ENCODE measurements at regions not wholly inside any gene's neighbourhood (a gene's known extent, or its start where the extent isn't known, plus 50 kb on each side); places are given as distances from the start of the nearest gene placed in this dataset.
"Not testable (repeated sequence)": the region's sequence is repeated elsewhere in the genome, so short reads cannot be mapped to it uniquely, and the experiment has no call there.

- no peaks in the 10 kb centered on the region for H3K36me3 ChIP-seq (ENCODE audit: control insufficient read depth in 4 of 4, insufficient read depth in 4 of 4, low read length in 3 of 4)
- ChIA-PET POLR2A (no interaction called here), CTCF (no interaction called here)
- DNase-seq: no peak
- peaks cover 0 to 1% (median 0%) of the 10 kb centered on the region in 5 experiments for H3K9me3 ChIP-seq (ENCODE audit: control extremely low read depth in 1 of 5, control insufficient read depth in 4 of 5, insufficient read depth in 2 of 5, low read depth in 1 of 5, low read length in 4 of 5)
- no CpG with 5 or more reads among the region's 1 CpG for WGBS (ENCODE audit: insufficient coverage)
- no peaks in the 10 kb centered on the region for H3K4me1 ChIP-seq (ENCODE audit: control extremely low read depth in 1 of 4, control insufficient read depth in 4 of 4, insufficient read depth in 4 of 4, low read length in 3 of 4)
- H3K27ac ChIP-seq (ENCODE audit: insufficient read depth in 1 of 2, low read depth in 1 of 2, low read length in 2 of 2, poor library complexity in 1 of 2, severe bottlenecking in 2 of 2): no peak overlapping the region
- no peak overlapping the region for H3K4me3 ChIP-seq (ENCODE audit: control insufficient read depth in 1 of 7, extremely low read depth in 1 of 7, insufficient read depth in 4 of 7, low read depth in 2 of 7, low read length in 6 of 7)
- H3K27me3 ChIP-seq (replicated peaks in 2 of 5; ENCODE audit: control insufficient read depth in 4 of 5, insufficient read depth in 5 of 5, low read length in 4 of 5): no peaks in the 10 kb centered on the region
Observed at GRCh38 chr4:127450276-127450675, 182.5 kb upstream of the INTU start.

GRCh38 chr4:127463883-127464282 is 168.9 kb upstream of the INTU start:
- DNase-seq: no peak

DNA sequence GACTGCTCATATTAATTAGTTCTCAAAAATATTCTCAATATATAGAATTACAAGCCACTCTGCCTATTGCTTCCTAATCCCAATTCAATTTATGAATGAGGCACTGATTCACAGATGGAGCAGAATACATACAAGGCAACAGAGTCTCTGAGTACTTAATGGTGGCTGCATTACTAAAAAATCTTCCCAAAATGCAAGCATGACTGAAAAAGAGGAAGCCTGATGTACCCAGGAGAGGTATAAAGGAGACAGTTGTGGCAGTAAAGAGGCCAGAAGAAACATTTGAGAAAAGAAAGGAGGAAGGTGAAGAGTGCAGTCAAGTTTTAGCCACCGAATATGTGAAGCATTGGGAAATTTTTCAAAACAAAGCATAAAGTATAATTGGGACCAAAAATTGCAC is 163.2 kb upstream of the INTU start:
- WGBS (ENCODE audit: insufficient coverage): no CpG with 5 or more reads among the region's 1 CpG
- Histone ChIP-seq H3K4me3 (ENCODE audit: control insufficient read depth in 1 of 7, extremely low read depth in 1 of 7, insufficient read depth in 4 of 7, low read depth in 2 of 7, low read length in 6 of 7) (no peak overlapping the region), H3K9me3 (ENCODE audit: control extremely low read depth in 1 of 5, control insufficient read depth in 4 of 5, insufficient read depth in 2 of 5, low read depth in 1 of 5, low read length in 4 of 5) (no peaks in the 10 kb centered on the region), H3K27me3 (replicated peaks in 2 of 5; ENCODE audit: control insufficient read depth in 4 of 5, insufficient read depth in 5 of 5, low read length in 4 of 5) (no peaks in the 10 kb centered on the region), H3K36me3 (ENCODE audit: control insufficient read depth in 4 of 4, insufficient read depth in 4 of 4, low read length in 3 of 4) (no peaks in the 10 kb centered on the region), H3K27ac (ENCODE audit: insufficient read depth in 1 of 2, low read depth in 1 of 2, low read length in 2 of 2, poor library complexity in 1 of 2, severe bottlenecking in 2 of 2) (no peak overlapping the region), H3K4me1 (ENCODE audit: control extremely low read depth in 1 of 4, control insufficient read depth in 4 of 4, insufficient read depth in 4 of 4, low read length in 3 of 4) (no peaks in the 10 kb centered on the region)
- ChIA-PET POLR2A (no interaction called here), CTCF (interaction anchor here (0.6 kb wide), 1 partner anchor 84 kb away, joined by 4 read pairs; no protein-coding TSS in a partner anchor)
- DNase-seq: no peak

More at GRCh38 chr4:127463883-127464282, 168.9 kb upstream of the INTU start:
- Histone ChIP-seq H3K9me3 (ENCODE audit: control extremely low read depth in 1 of 5, control insufficient read depth in 4 of 5, insufficient read depth in 2 of 5, low read depth in 1 of 5, low read length in 4 of 5) (no peaks in the 10 kb centered on the region), H3K4me3 (ENCODE audit: control insufficient read depth in 1 of 7, extremely low read depth in 1 of 7, insufficient read depth in 4 of 7, low read depth in 2 of 7, low read length in 6 of 7) (no peak overlapping the region), H3K27me3 (replicated peaks in 2 of 5; ENCODE audit: control insufficient read depth in 4 of 5, insufficient read depth in 5 of 5, low read length in 4 of 5) (no peaks in the 10 kb centered on the region), H3K27ac (ENCODE audit: insufficient read depth in 1 of 2, low read depth in 1 of 2, low read length in 2 of 2, poor library complexity in 1 of 2, severe bottlenecking in 2 of 2) (no peak overlapping the region), H3K36me3 (ENCODE audit: control insufficient read depth in 4 of 4, insufficient read depth in 4 of 4, low read length in 3 of 4) (no peaks in the 10 kb centered on the region), H3K4me1 (ENCODE audit: control extremely low read depth in 1 of 4, control insufficient read depth in 4 of 4, insufficient read depth in 4 of 4, low read length in 3 of 4) (no peaks in the 10 kb centered on the region)
- ChIA-PET POLR2A (no interaction called here), CTCF (no interaction called here)
- WGBS (ENCODE audit: insufficient coverage): 83% methylated on average over 1 of the region's 6 CpGs

DNA sequence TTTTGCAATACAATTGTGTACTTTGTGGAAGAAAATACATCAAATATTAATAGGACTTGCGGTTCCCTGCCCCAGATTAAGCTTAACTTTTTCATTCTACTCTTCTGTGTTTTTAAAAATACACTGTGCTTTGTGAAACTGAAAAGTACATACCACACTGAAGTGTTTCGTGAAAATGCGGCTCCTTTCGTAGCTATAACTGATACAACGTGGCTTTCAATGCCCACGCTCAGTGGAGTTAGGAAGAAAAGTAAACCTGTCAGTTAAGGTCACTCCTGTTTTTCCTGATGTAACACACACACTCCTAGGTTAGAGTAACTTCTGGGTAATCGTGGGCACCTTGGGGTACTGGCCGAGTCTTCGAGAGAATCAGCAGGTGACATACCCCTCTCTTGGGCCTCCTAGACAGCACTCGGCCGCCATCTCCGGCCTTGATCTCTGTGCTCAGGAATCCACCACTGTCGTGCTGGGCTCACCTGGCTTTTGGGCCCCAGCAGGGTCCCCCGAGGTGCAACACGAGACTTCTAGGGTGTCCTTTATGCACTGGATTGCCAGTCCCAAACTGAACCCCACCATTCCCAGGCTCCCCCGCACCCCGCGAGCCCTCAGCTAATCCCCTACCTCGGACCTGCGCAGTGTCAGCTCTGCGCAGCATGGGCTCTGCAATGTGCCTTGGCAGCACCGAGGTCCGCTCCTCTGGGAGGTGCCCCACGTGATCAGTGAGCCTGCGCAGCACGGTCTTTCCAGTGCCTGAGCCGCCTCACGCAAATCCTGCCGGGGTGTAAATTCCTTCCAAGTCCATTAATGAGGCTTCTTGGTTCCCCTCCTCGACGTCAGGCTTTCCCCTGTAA is 162.6 kb upstream of the INTU start:
- Histone ChIP-seq H3K27ac (ENCODE audit: insufficient read depth in 1 of 2, low read depth in 1 of 2, low read length in 2 of 2, poor library complexity in 1 of 2, severe bottlenecking in 2 of 2) (no peak overlapping the region), H3K4me3 (ENCODE audit: control insufficient read depth in 1 of 7, extremely low read depth in 1 of 7, insufficient read depth in 4 of 7, low read depth in 2 of 7, low read length in 6 of 7) (no peak overlapping the region), H3K9me3 (ENCODE audit: control extremely low read depth in 1 of 5, control insufficient read depth in 4 of 5, insufficient read depth in 2 of 5, low read depth in 1 of 5, low read length in 4 of 5) (no peaks in the 10 kb centered on the region), H3K4me1 (ENCODE audit: control extremely low read depth in 1 of 4, control insufficient read depth in 4 of 4, insufficient read depth in 4 of 4, low read length in 3 of 4) (no peaks in the 10 kb centered on the region), H3K36me3 (ENCODE audit: control insufficient read depth in 4 of 4, insufficient read depth in 4 of 4, low read length in 3 of 4) (no peaks in the 10 kb centered on the region), H3K27me3 (replicated peaks in 2 of 5; ENCODE audit: control insufficient read depth in 4 of 5, insufficient read depth in 5 of 5, low read length in 4 of 5) (no peaks in the 10 kb centered on the region)
- POLR2A ChIA-PET: no interaction called here
- CTCF ChIA-PET: interaction anchor here (0.6 kb wide), 1 partner anchor 84 kb away, joined by 4 read pairs; no protein-coding TSS in a partner anchor
- 98% methylated on average over 28 of the region's 31 CpGs for WGBS (ENCODE audit: insufficient coverage)
- DNase-seq: no peak

DNA sequence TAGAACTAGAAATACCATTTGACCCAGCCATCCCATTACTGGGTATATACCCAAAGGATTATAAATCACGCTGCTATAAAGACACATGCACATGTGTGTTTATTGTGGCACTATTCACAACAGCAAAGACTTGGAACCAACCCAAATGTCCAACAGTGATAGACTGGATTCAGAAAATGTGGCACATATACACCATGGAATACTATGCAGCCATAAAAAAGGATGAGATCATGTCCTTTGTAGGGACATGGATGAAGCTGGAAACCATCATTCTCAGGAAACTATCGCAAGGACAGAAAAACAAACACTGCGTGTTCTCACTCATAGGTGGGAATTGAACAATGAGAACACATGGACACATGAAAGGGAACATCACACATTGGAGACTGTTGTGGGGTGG is 154.5 kb upstream of the INTU start:
- H3K27me3 ChIP-seq (replicated peaks in 2 of 5; ENCODE audit: control insufficient read depth in 4 of 5, insufficient read depth in 5 of 5, low read length in 4 of 5); POLR2A ChIA-PET; H3K4me1 ChIP-seq (ENCODE audit: control extremely low read depth in 1 of 4, control insufficient read depth in 4 of 4, insufficient read depth in 4 of 4, low read length in 3 of 4); H3K4me3 ChIP-seq (ENCODE audit: control insufficient read depth in 1 of 7, extremely low read depth in 1 of 7, insufficient read depth in 4 of 7, low read depth in 2 of 7, low read length in 6 of 7); CTCF ChIA-PET; DNase-seq; H3K27ac ChIP-seq (ENCODE audit: insufficient read depth in 1 of 2, low read depth in 1 of 2, low read length in 2 of 2, poor library complexity in 1 of 2, severe bottlenecking in 2 of 2); H3K9me3 ChIP-seq (ENCODE audit: control extremely low read depth in 1 of 5, control insufficient read depth in 4 of 5, insufficient read depth in 2 of 5, low read depth in 1 of 5, low read length in 4 of 5); H3K36me3 ChIP-seq (ENCODE audit: control insufficient read depth in 4 of 4, insufficient read depth in 4 of 4, low read length in 3 of 4): not testable (repeated sequence)
- WGBS (ENCODE audit: insufficient coverage): 100% methylated on average over 2 of the region's 3 CpGs

DNA sequence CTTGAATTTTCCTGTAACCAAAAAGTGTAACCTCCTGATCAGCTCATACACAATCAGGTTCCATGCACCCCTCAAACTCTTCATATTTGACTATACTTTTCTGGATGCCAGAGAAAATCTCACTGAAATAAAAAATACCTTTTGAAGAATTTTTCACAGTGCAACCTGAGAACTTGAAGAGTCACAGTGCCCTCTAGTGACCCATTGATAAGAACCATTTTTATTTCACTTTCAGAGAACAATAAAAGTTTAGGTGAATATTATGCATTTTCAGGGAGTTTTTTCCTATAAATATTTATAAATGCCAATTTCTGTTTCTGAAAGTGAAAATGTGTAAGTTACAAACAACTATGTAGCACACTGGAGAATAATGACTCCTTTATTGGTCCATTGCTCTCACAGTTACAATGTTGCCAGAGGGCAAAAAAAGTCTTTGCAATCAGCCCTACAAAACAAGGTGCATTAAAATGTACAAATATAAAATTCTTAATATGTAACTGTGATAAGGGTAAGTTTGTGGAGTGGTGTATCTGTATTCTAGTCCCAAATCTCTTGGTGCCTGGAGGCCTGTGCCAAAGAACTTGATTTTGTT is 153.6 kb upstream of the INTU start:
- DNase-seq: peak; percentile 16 to 45 (median 39)
- ChIA-PET POLR2A (no interaction called here), CTCF (interaction anchor here (0.6 kb wide), 1 partner anchor 409 kb away, joined by 4 read pairs; no protein-coding TSS in a partner anchor)
- Histone ChIP-seq H3K27me3 (replicated peaks in 2 of 5; ENCODE audit: control insufficient read depth in 4 of 5, insufficient read depth in 5 of 5, low read length in 4 of 5) (no peaks in the 10 kb centered on the region), H3K4me3 (ENCODE audit: control insufficient read depth in 1 of 7, extremely low read depth in 1 of 7, insufficient read depth in 4 of 7, low read depth in 2 of 7, low read length in 6 of 7) (no peak overlapping the region), H3K9me3 (ENCODE audit: control extremely low read depth in 1 of 5, control insufficient read depth in 4 of 5, insufficient read depth in 2 of 5, low read depth in 1 of 5, low read length in 4 of 5) (no peaks in the 10 kb centered on the region), H3K4me1 (ENCODE audit: control extremely low read depth in 1 of 4, control insufficient read depth in 4 of 4, insufficient read depth in 4 of 4, low read length in 3 of 4) (no peaks in the 10 kb centered on the region), H3K36me3 (ENCODE audit: control insufficient read depth in 4 of 4, insufficient read depth in 4 of 4, low read length in 3 of 4) (no peaks in the 10 kb centered on the region), H3K27ac (ENCODE audit: insufficient read depth in 1 of 2, low read depth in 1 of 2, low read length in 2 of 2, poor library complexity in 1 of 2, severe bottlenecking in 2 of 2) (no peak overlapping the region)

DNA sequence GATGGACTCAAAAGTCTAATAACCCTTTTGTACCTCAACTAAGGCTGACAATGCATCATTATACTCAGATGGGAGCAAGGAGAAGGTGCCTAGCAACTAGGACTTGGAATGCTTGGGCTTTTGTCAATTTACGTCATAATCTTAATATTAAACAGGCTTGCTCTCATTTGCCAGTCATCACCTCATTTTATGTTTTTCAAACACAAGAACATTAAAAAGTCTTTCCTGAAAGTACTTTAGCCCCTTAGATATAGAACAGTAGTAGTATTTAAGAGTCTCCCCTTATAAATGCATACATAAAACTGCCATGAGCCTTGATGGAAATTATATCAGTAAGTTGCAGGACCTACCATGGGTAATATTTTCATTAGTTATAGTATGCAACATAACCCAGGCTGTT is 150.7 kb upstream of the INTU start:
- Histone ChIP-seq H3K4me1 (ENCODE audit: control extremely low read depth in 1 of 4, control insufficient read depth in 4 of 4, insufficient read depth in 4 of 4, low read length in 3 of 4) (no peaks in the 10 kb centered on the region), H3K27me3 (replicated peaks in 2 of 5; ENCODE audit: control insufficient read depth in 4 of 5, insufficient read depth in 5 of 5, low read length in 4 of 5) (peaks cover 0 to 2% (median 0%) of the 10 kb centered on the region in 5 experiments), H3K9me3 (ENCODE audit: control extremely low read depth in 1 of 5, control insufficient read depth in 4 of 5, insufficient read depth in 2 of 5, low read depth in 1 of 5, low read length in 4 of 5) (no peaks in the 10 kb centered on the region), H3K27ac (ENCODE audit: insufficient read depth in 1 of 2, low read depth in 1 of 2, low read length in 2 of 2, poor library complexity in 1 of 2, severe bottlenecking in 2 of 2) (no peak overlapping the region), H3K4me3 (ENCODE audit: control insufficient read depth in 1 of 7, extremely low read depth in 1 of 7, insufficient read depth in 4 of 7, low read depth in 2 of 7, low read length in 6 of 7) (no peak overlapping the region), H3K36me3 (ENCODE audit: control insufficient read depth in 4 of 4, insufficient read depth in 4 of 4, low read length in 3 of 4) (no peaks in the 10 kb centered on the region)
- POLR2A ChIA-PET: no interaction called here
- CTCF ChIA-PET: no interaction called here
- 100% methylated on average over 1 of the region's 1 CpG for WGBS (ENCODE audit: insufficient coverage)
- no peak for DNase-seq
